Neural progenitor cell (in vitro differentiated cells): ENCODE measurements at regions not wholly inside any gene's neighbourhood (a gene's known extent, or its start where the extent isn't known, plus 50 kb on each side); places are given as distances from the start of the nearest gene placed in this dataset.

Experiments used
- DNase-seq: peaks from one replicate; pipeline ENCODE4 v3.0.0-alpha.2; 2016; ENCODE audit warnings: low spot score
- H2AFZ ChIP-seq: fragments of 200-600 bp; sonication (generic); replicated peaks from 2 replicates; pipeline ENCODE4 v1.6.1; 2016; ENCODE audit warnings: antibody characterized with exemption
- H3F3A ChIP-seq: fragments of 200-600 bp; sonication (generic); 2 replicates; pipeline ENCODE4 v1.6.1; 2016; ENCODE audit warnings: antibody characterized with exemption, low read depth
- H3K27ac ChIP-seq: fragments of 200-600 bp; sonication (generic); 2 replicates; pipeline ENCODE4 v1.5.1; 2016; ENCODE audit warnings: mild to moderate bottlenecking
- H3K27me3 ChIP-seq: fragments of 200-600 bp; sonication (generic); 2 replicates; pipeline ENCODE4 v1.6.1; 2016; ENCODE audit warnings: mild to moderate bottlenecking, moderate library complexity
- H3K36me3 ChIP-seq: fragments of 200-600 bp; sonication (generic); 2 replicates; pipeline ENCODE4 v1.5.1; 2016
- H3K4me1 ChIP-seq: fragments of 200-600 bp; sonication (generic); 2 replicates; pipeline ENCODE4 v1.6.1; 2016; ENCODE audit warnings: mixed run types
- H3K4me2 ChIP-seq: fragments of 200-600 bp; sonication (generic); 2 replicates; pipeline ENCODE4 v1.6.1; 2016
- H3K4me3 ChIP-seq: fragments of 200-600 bp; sonication (generic); 2 replicates; pipeline ENCODE4 v1.5.1; 2016
- H3K79me2 ChIP-seq: fragments of 200-600 bp; sonication (generic); 2 replicates; pipeline ENCODE4 v1.6.1; 2016; ENCODE audit warnings: low read depth
- H3K9ac ChIP-seq: fragments of 200-600 bp; sonication (generic); 2 replicates; pipeline ENCODE4 v1.6.1; 2016
- H3K9me3 ChIP-seq: fragments of 200-600 bp; sonication (generic); 2 replicates; pipeline ENCODE4 v1.5.1; 2016; ENCODE audit warnings: low read depth
- H4K20me1 ChIP-seq: fragments of 200-600 bp; sonication (generic); 2 replicates; pipeline ENCODE4 v1.6.1; 2016; ENCODE audit warnings: low read depth
- H3K27ac Mint-ChIP-seq: 3 replicates; pipeline ENCODE4 v1.8.0; 2021; ENCODE audit warnings: mixed read lengths
- H3K27me3 Mint-ChIP-seq: 2 replicates; pipeline ENCODE4 v1.8.0; 2022; ENCODE audit warnings: low read depth, mild to moderate bottlenecking, inconsistent platforms, moderate library complexity, mixed read lengths; ENCODE audit not compliant: insufficient read depth
- H3K36me3 Mint-ChIP-seq: 3 replicates; pipeline ENCODE4 v1.8.0; 2021; ENCODE audit warnings: mixed read lengths
- H3K4me1 Mint-ChIP-seq: 3 replicates; pipeline ENCODE4 v1.8.0; 2021; ENCODE audit warnings: mixed read lengths
- H3K4me3 Mint-ChIP-seq: 3 replicates; pipeline ENCODE4 v1.8.0; 2021; ENCODE audit warnings: mild to moderate bottlenecking, moderate library complexity, mixed read lengths
- H3K9me3 Mint-ChIP-seq: 3 replicates; pipeline ENCODE4 v1.8.0; 2020; ENCODE audit warnings: mixed read lengths
- CTCF ChIP-seq: fragments of 200-600 bp; sonication (generic); IDR thresholded peaks from 2 replicates; pipeline ENCODE4 v1.5.1; 2017; ENCODE audit warnings: antibody characterized with exemption, mild to moderate bottlenecking
- EZH2 ChIP-seq: fragments of 200-600 bp; sonication (generic); IDR thresholded peaks from 2 replicates; pipeline ENCODE4 v1.6.1; 2017; ENCODE audit warnings: antibody characterized with exemption, mild to moderate bottlenecking, moderate library complexity
- EZH2phosphoT487 ChIP-seq: fragments of 200-600 bp; sonication (generic); IDR thresholded peaks from 2 replicates; pipeline ENCODE4 v1.6.1; 2017; ENCODE audit warnings: antibody characterized with exemption

GRCh38 chr6:76382201-76382600, 309.7 kb upstream of the IMPG1 start:
- no peaks in the 10 kb centered on the region for H3K36me3 Mint-ChIP-seq
- H3K36me3 ChIP-seq: no peaks in the 10 kb centered on the region
- no peaks in the 10 kb centered on the region for H3K27me3 ChIP-seq
- no peak for DNase-seq
- no peak overlapping the region for H3K27ac Mint-ChIP-seq
- no peak overlapping the region for H3K27ac ChIP-seq
- no peak overlapping the region for H2AFZ ChIP-seq
- H3K9me3 Mint-ChIP-seq: peaks cover 5% of the 10 kb centered on the region
- no peak overlapping the region for H3K4me3 ChIP-seq
- H3K4me1 ChIP-seq: no peaks in the 10 kb centered on the region
- H3K27me3 Mint-ChIP-seq: peaks cover 2% of the 10 kb centered on the region
- no peak overlapping the region for H3K4me2 ChIP-seq
- no peaks in the 10 kb centered on the region for H4K20me1 ChIP-seq
- no peaks in the 10 kb centered on the region for H3K4me1 Mint-ChIP-seq
- no peaks in the 10 kb centered on the region for H3K79me2 ChIP-seq
- H3K4me3 Mint-ChIP-seq: no peak overlapping the region
- TF ChIP-seq CTCF (no peak), EZH2 (no peak)
- no peaks in the 10 kb centered on the region for H3F3A ChIP-seq
- H3K9me3 ChIP-seq: no peaks in the 10 kb centered on the region
- no peak overlapping the region for H3K9ac ChIP-seq

GRCh38 chr6:76381612-76382011, 309.1 kb upstream of the IMPG1 start:
- Mint-ChIP-seq H3K4me1 (no peaks in the 10 kb centered on the region), H3K27me3 (peaks cover 4% of the 10 kb centered on the region), H3K4me3 (no peak overlapping the region), H3K36me3 (no peaks in the 10 kb centered on the region), H3K9me3 (peaks cover 8% of the 10 kb centered on the region), H3K27ac (no peak overlapping the region)
- H3K36me3 ChIP-seq: no peaks in the 10 kb centered on the region
- H3K4me3 ChIP-seq: no peak overlapping the region
- no peaks in the 10 kb centered on the region for H3K79me2 ChIP-seq
- H3F3A ChIP-seq: no peaks in the 10 kb centered on the region
- DNase-seq: no peak
- TF ChIP-seq CTCF (peak; percentile 9), EZH2phosphoT487 (no peak)
- no peaks in the 10 kb centered on the region for H4K20me1 ChIP-seq
- no peaks in the 10 kb centered on the region for H3K9me3 ChIP-seq
- H3K4me2 ChIP-seq: no peak overlapping the region
- H3K9ac ChIP-seq: no peak overlapping the region
- H3K4me1 ChIP-seq: no peaks in the 10 kb centered on the region
- no peaks in the 10 kb centered on the region for H3K27me3 ChIP-seq
- H2AFZ ChIP-seq: no peak overlapping the region
- H3K27ac ChIP-seq: no peak overlapping the region

GRCh38 chr6:76351275-76351674, 278.8 kb upstream of the IMPG1 start:
- Histone ChIP-seq H3F3A (no peaks in the 10 kb centered on the region), H3K9me3 (no peaks in the 10 kb centered on the region), H3K9ac (no peak overlapping the region), H3K36me3 (no peaks in the 10 kb centered on the region), H3K79me2 (no peaks in the 10 kb centered on the region), H3K4me3 (no peak overlapping the region), H3K27ac (no peak overlapping the region), H3K27me3 (no peaks in the 10 kb centered on the region), H4K20me1 (no peaks in the 10 kb centered on the region), H2AFZ (no peak overlapping the region), H3K4me1 (no peaks in the 10 kb centered on the region), H3K4me2 (no peak overlapping the region)
- Mint-ChIP-seq H3K27ac (no peak overlapping the region), H3K4me1 (no peaks in the 10 kb centered on the region), H3K36me3 (no peaks in the 10 kb centered on the region), H3K27me3 (no peaks in the 10 kb centered on the region), H3K9me3 (no peaks in the 10 kb centered on the region), H3K4me3 (no peak overlapping the region)
- TF ChIP-seq EZH2phosphoT487: no peak
- TF ChIP-seq CTCF: peak; percentile 67
- DNase-seq: peak; percentile 58

GRCh38 chr6:76347539-76347938, 275.1 kb upstream of the IMPG1 start:
- no peak overlapping the region for H3K4me3 Mint-ChIP-seq
- Histone ChIP-seq H3K4me2 (no peak overlapping the region), H4K20me1 (no peaks in the 10 kb centered on the region), H3F3A (no peaks in the 10 kb centered on the region), H3K36me3 (no peaks in the 10 kb centered on the region), H3K9me3 (no peaks in the 10 kb centered on the region), H3K4me3 (no peak overlapping the region), H2AFZ (no peak overlapping the region), H3K79me2 (no peaks in the 10 kb centered on the region), H3K4me1 (no peaks in the 10 kb centered on the region), H3K9ac (no peak overlapping the region), H3K27me3 (no peaks in the 10 kb centered on the region), H3K27ac (no peak overlapping the region)
- no peaks in the 10 kb centered on the region for H3K36me3 Mint-ChIP-seq
- no peak for DNase-seq
- no peak overlapping the region for H3K27ac Mint-ChIP-seq
- H3K4me1 Mint-ChIP-seq: no peaks in the 10 kb centered on the region
- TF ChIP-seq CTCF (no peak), EZH2 (no peak)
- H3K9me3 Mint-ChIP-seq: no peaks in the 10 kb centered on the region
- no peaks in the 10 kb centered on the region for H3K27me3 Mint-ChIP-seq
